Tibial nerve (tissue), 4 donors: ENCODE measurements at regions not wholly inside any gene's neighbourhood (a gene's known extent, or its start where the extent isn't known, plus 50 kb on each side); places are given as distances from the start of the nearest gene placed in this dataset.

Source experiments
- DNase-seq, 2 donors: peaks; one replicate each; pipeline ENCODE4 v3.0.0-alpha.2; 2019; ENCODE audit warnings: low spot score in 2 of 2
- H3K27ac ChIP-seq, 4 donors: fragments of 200-600 bp; sonication (generic) in 3 of 4; one replicate each; pipeline ENCODE4 v1.5.1; 2017 to 2019; ENCODE audit warnings: mild to moderate bottlenecking in 1 of 4
- H3K27me3 ChIP-seq, 2 donors: fragments of 200-600 bp; sonication (generic) in 1 of 2; one replicate each; pipeline versions ENCODE4 v1.5.1 to v1.6.0; 2017 to 2019
- H3K36me3 ChIP-seq, 3 donors: fragments of 200-600 bp; sonication (generic); one replicate each; pipeline ENCODE4 v1.5.1; 2018 to 2019
- H3K4me1 ChIP-seq, 4 donors: fragments of 200-600 bp; sonication (generic) in 3 of 4; one replicate each; pipeline ENCODE4 v1.5.1; 2017 to 2019
- H3K4me3 ChIP-seq, 4 donors: fragments of 200-600 bp; sonication (generic) in 3 of 4; one replicate each; pipeline ENCODE4 v1.5.1; 2017 to 2019; ENCODE audit warnings: mild to moderate bottlenecking in 1 of 4, moderate library complexity in 1 of 4
- H3K9me3 ChIP-seq, 4 donors: fragments of 200-600 bp; sonication (generic) in 3 of 4; one replicate each; pipeline ENCODE4 v1.5.1; 2017 to 2019
- CTCF ChIP-seq, 5 experiments: fragments of 200-600 bp in 3 of 5; fragments of 450-650 bp in 2 of 5; sonication (generic) in 3 of 5; IDR thresholded peaks; one replicate each; pipeline ENCODE4 v1.5.1; 2016 to 2019; ENCODE audit warnings: antibody characterized with exemption in 5 of 5, mild to moderate bottlenecking in 3 of 5, moderate library complexity in 2 of 5
- EP300 ChIP-seq, 2 donors: sonication (generic); formaldehyde crosslinking; IDR thresholded peaks; one replicate each; pipeline ENCODE4 v1.6.1; 2017; ENCODE audit warnings: antibody characterized with exemption in 2 of 2, mild to moderate bottlenecking in 1 of 2
- POLR2A ChIP-seq, 2 donors: fragments of 450-650 bp; IDR thresholded peaks; one replicate each; pipeline ENCODE4 v1.6.1; 2017; ENCODE audit warnings: antibody characterized with exemption in 2 of 2, mild to moderate bottlenecking in 2 of 2, moderate library complexity in 2 of 2
- WGBS, 2 donors: methylation state at CpG; one replicate each; pipeline ENCODE4 v1.1.5; 2018; 5-methylcytosine and 5-hydroxymethylcytosine counted together

GRCh38 chr2:150003544-150003943 lies 416.0 kb upstream of the MMADHC start:
- no peak overlapping the region for H3K27ac ChIP-seq
- no peaks in the 10 kb centered on the region for H3K36me3 ChIP-seq
- H3K27me3 ChIP-seq = no peaks in the 10 kb centered on the region
- H3K4me3 ChIP-seq = no peak overlapping the region
- 90 to 100% methylated on average over 1 of the region's 1 CpG for WGBS, 2 donors
- TF ChIP-seq CTCF (IDR thresholded peaks at IDR 0.05) = no peak
- TF ChIP-seq POLR2A (IDR thresholded peaks at IDR 0.05) = no peak
- no peak for TF ChIP-seq EP300 (IDR thresholded peaks at IDR 0.05)
- DNase-seq = no peak
- no peaks in the 10 kb centered on the region for H3K4me1 ChIP-seq
- H3K9me3 ChIP-seq = no peaks in the 10 kb centered on the region

- H3K36me3 ChIP-seq = no peaks in the 10 kb centered on the region
- H3K4me1 ChIP-seq = no peaks in the 10 kb centered on the region
- no peak for TF ChIP-seq CTCF (IDR thresholded peaks at IDR 0.05)
- TF ChIP-seq POLR2A (IDR thresholded peaks at IDR 0.05) = no peak
- no peak for TF ChIP-seq EP300 (IDR thresholded peaks at IDR 0.05)
- no peak overlapping the region for H3K27ac ChIP-seq
- H3K27me3 ChIP-seq = no peaks in the 10 kb centered on the region
- no peaks in the 10 kb centered on the region for H3K9me3 ChIP-seq
- WGBS, 2 donors = 82 to 96% methylated on average over 4 of the region's 4 CpGs
- no peak for DNase-seq
- H3K4me3 ChIP-seq = no peak overlapping the region
Observed at GRCh38 chr2:150001788-150002187, 414.2 kb upstream of the MMADHC start.

GRCh38 chr2:149996901-149997300 lies 409.3 kb upstream of the MMADHC start:
- 85 to 93% methylated on average over 3 of the region's 3 CpGs for WGBS, 2 donors
- Histone ChIP-seq H3K36me3 (no peaks in the 10 kb centered on the region), H3K4me1 (peaks cover 0 to 11% (median 0%) of the 10 kb centered on the region in 4 donors), H3K4me3 (no peak overlapping the region), H3K9me3 (no peaks in the 10 kb centered on the region), H3K27me3 (no peaks in the 10 kb centered on the region), H3K27ac (no peak overlapping the region)
- no peak for DNase-seq
- TF ChIP-seq EP300 (IDR thresholded peaks at IDR 0.05) = no peak
- TF ChIP-seq CTCF (IDR thresholded peaks at IDR 0.05) = no peak
- no peak for TF ChIP-seq POLR2A (IDR thresholded peaks at IDR 0.05)

- Histone ChIP-seq H3K27ac (no peak overlapping the region), H3K36me3 (no peaks in the 10 kb centered on the region), H3K27me3 (no peaks in the 10 kb centered on the region), H3K9me3 (no peaks in the 10 kb centered on the region), H3K4me3 (no peak overlapping the region), H3K4me1 (peaks cover 0 to 20% (median 0%) of the 10 kb centered on the region in 4 donors)
- no peak for TF ChIP-seq CTCF (IDR thresholded peaks at IDR 0.05)
- TF ChIP-seq EP300 (IDR thresholded peaks at IDR 0.05) = no peak
- TF ChIP-seq POLR2A (IDR thresholded peaks at IDR 0.05) = no peak
- DNase-seq = no peak
- WGBS, 2 donors = 75 to 84% methylated on average over 8 to 9 of the region's 9 CpGs
Observed at GRCh38 chr2:149994057-149994728, 406.6 kb upstream of the MMADHC start.

GRCh38 chr2:149993316-149993715 lies 405.7 kb upstream of the MMADHC start:
- Histone ChIP-seq H3K4me3 (no peak overlapping the region), H3K36me3 (no peaks in the 10 kb centered on the region), H3K4me1 (peaks cover 0 to 23% (median 0%) of the 10 kb centered on the region in 4 donors), H3K9me3 (no peaks in the 10 kb centered on the region), H3K27me3 (no peaks in the 10 kb centered on the region), H3K27ac (no peak overlapping the region)
- WGBS, 2 donors = 59 to 65% methylated on average over 1 of the region's 1 CpG
- no peak for DNase-seq
- TF ChIP-seq POLR2A (IDR thresholded peaks at IDR 0.05) = no peak
- TF ChIP-seq CTCF (IDR thresholded peaks at IDR 0.05) = no peak
- no peak for TF ChIP-seq EP300 (IDR thresholded peaks at IDR 0.05)
